Iris pigment epithelial cell (primary cell): ENCODE measurements at regions not wholly inside any gene's neighbourhood (a gene's known extent, or its start where the extent isn't known, plus 50 kb on each side); places are given as distances from the start of the nearest gene placed in this dataset.
"Not testable (repeated sequence)": the region's sequence is repeated elsewhere in the genome, so short reads cannot be mapped to it uniquely, and the experiment has no call there.

Source experiments
- DNase-seq: peaks from one replicate; pipeline ENCODE4 v3.0.0-alpha.2; 2011; ENCODE audit warnings: low read depth

- no peak for DNase-seq
Measured at GRCh38 chr6:146938266-146938665, 266.0 kb upstream of the STXBP5 start.

GRCh38 chr6:146939456-146939855 is 264.8 kb upstream of the STXBP5 start:
- not testable (repeated sequence) for DNase-seq

GRCh38 chr6:146943664-146944063 is 260.6 kb upstream of the STXBP5 start:
- no peak for DNase-seq

- no peak for DNase-seq
Measured at GRCh38 chr6:146944077-146944476, 260.1 kb upstream of the STXBP5 start.

- no peak for DNase-seq
Measured at GRCh38 chr6:146944809-146945208, 259.4 kb upstream of the STXBP5 start.

GRCh38 chr6:146946559-146946958 is 257.7 kb upstream of the STXBP5 start:
- DNase-seq: no peak

GRCh38 chr6:146948790-146949342 is 255.4 kb upstream of the STXBP5 start:
- DNase-seq: no peak

GRCh38 chr6:146949425-146949824 is 254.8 kb upstream of the STXBP5 start:
- no peak for DNase-seq

GRCh38 chr6:146950351-146950835 is 253.8 kb upstream of the STXBP5 start:
- peak; percentile 46 for DNase-seq

GRCh38 chr6:146955570-146955969 is 248.6 kb upstream of the STXBP5 start:
- DNase-seq: no peak

- no peak for DNase-seq
Measured at GRCh38 chr6:146957181-146958093, 246.8 kb upstream of the STXBP5 start.

- no peak for DNase-seq
Measured at GRCh38 chr6:146961831-146962230, 242.4 kb upstream of the STXBP5 start.

- DNase-seq: no peak
Measured at GRCh38 chr6:146962329-146962728, 241.9 kb upstream of the STXBP5 start.

- DNase-seq: no peak
Measured at GRCh38 chr6:146965110-146965689, 239.0 kb upstream of the STXBP5 start.

- DNase-seq: peak; percentile 92
Measured at GRCh38 chr6:146968041-146968760, 236.0 kb upstream of the STXBP5 start.

GRCh38 chr6:146972546-146972945 is 231.7 kb upstream of the STXBP5 start:
- DNase-seq: no peak

GRCh38 chr6:146974351-146974750 is 229.9 kb upstream of the STXBP5 start:
- DNase-seq: no peak

- no peak for DNase-seq
Measured at GRCh38 chr6:146975093-146975492, 229.1 kb upstream of the STXBP5 start.

GRCh38 chr6:146980900-146981329 is 223.3 kb upstream of the STXBP5 start:
- no peak for DNase-seq

- peak; percentile 28 for DNase-seq
Measured at GRCh38 chr6:146981981-146982380, 222.2 kb upstream of the STXBP5 start.

- DNase-seq: peak; percentile 66
Measured at GRCh38 chr6:146984251-146984924, 219.8 kb upstream of the STXBP5 start.

GRCh38 chr6:146985111-146985510 is 219.1 kb upstream of the STXBP5 start:
- no peak for DNase-seq
